SK-N-SH (cell line): ENCODE measurements at regions not wholly inside any gene's neighbourhood (a gene's known extent, or its start where the extent isn't known, plus 50 kb on each side); places are given as distances from the start of the nearest gene placed in this dataset.

ENCODE experiments used
- CTCF ChIA-PET: fragments of 300-600, 350-600 bp; formaldehyde crosslinking; extraction: SDS; loops from one replicate; lab custom pipeline; 2021; lab: Yijun Ruan, JAX
- POLR2A ChIA-PET: fragments of 350-600 bp; sonication (Branson Sonifier 250); formaldehyde crosslinking; extraction: SDS; loops from one replicate; lab custom pipeline; 2020; ENCODE audit warnings: antibody characterized with exemption, inconsistent platforms; lab: Yijun Ruan, JAX
- DNase-seq: peaks from one replicate; pipeline ENCODE4 v3.0.0; 2012
- H2AFZ ChIP-seq: fragments of 200-600 bp; sonication (generic); 2 replicates; pipeline ENCODE4 v1.8.1; 2016; ENCODE audit warnings: antibody characterized with exemption, mild to moderate bottlenecking, low read depth
- H3F3A ChIP-seq: fragments of 200-600 bp; sonication (generic); replicated peaks from 2 replicates; pipeline ENCODE3; 2016; ENCODE audit warnings: antibody characterized with exemption, mild to moderate bottlenecking; ENCODE audit not compliant: insufficient read depth
- H3K27ac ChIP-seq, 2 experiments: fragments of 200-500 bp in 1 of 2; fragments of 200-600 bp in 1 of 2; sonication (Bioruptor generic) in 1 of 2; sonication (generic), shearing (Covaris generic) in 1 of 2; 2 replicates each; pipeline versions ENCODE4 v1.5.1 to v1.6.1; 2014 to 2016; ENCODE audit warnings: low read depth in 2 of 2, inconsistent platforms in 1 of 2, low read length in 1 of 2, mild to moderate bottlenecking in 1 of 2, mixed read lengths in 1 of 2
- H3K27me3 ChIP-seq: fragments of 200-600 bp; sonication (generic), shearing (Covaris generic); 2 replicates; pipeline ENCODE4 v1.6.1; 2016; ENCODE audit warnings: mixed run types; ENCODE audit not compliant: insufficient read depth
- H3K36me3 ChIP-seq, 2 experiments: fragments of 200-500 bp in 1 of 2; fragments of 200-600 bp in 1 of 2; sonication (Bioruptor generic) in 1 of 2; sonication (generic) in 1 of 2; replicated peaks in 1 of 2; 2 replicates each; pipeline versions ENCODE3 to v1.5.1; 2014 to 2016; ENCODE audit warnings: low read length in 1 of 2, mild to moderate bottlenecking in 1 of 2; ENCODE audit not compliant: insufficient read depth in 2 of 2, control insufficient read depth in 1 of 2
- H3K4me1 ChIP-seq, 2 experiments: fragments of 200-500 bp in 1 of 2; fragments of 200-600 bp in 1 of 2; sonication (Bioruptor generic) in 1 of 2; sonication (generic), shearing (Covaris generic) in 1 of 2; 2 replicates each; pipeline versions ENCODE4 v1.5.1 to v1.6.1; 2014 to 2016; ENCODE audit warnings: low read depth in 1 of 2, low read length in 1 of 2, mixed run types in 1 of 2; ENCODE audit not compliant: insufficient read depth in 2 of 2, control insufficient read depth in 1 of 2
- H3K4me2 ChIP-seq: fragments of 200-600 bp; sonication (generic), shearing (Covaris generic); 2 replicates; pipeline ENCODE4 v1.6.1; 2017; ENCODE audit warnings: mixed run types
- H3K4me3 ChIP-seq, 2 experiments: fragments of 200-500 bp in 1 of 2; fragments of 200-600 bp in 1 of 2; sonication (Bioruptor generic) in 1 of 2; sonication (generic), shearing (Covaris generic) in 1 of 2; 2 replicates each; pipeline versions ENCODE4 v1.5.1 to v1.8.1; 2014 to 2016; ENCODE audit warnings: low read depth in 2 of 2, inconsistent platforms in 1 of 2, low read length in 1 of 2, mild to moderate bottlenecking in 1 of 2, mixed read lengths in 1 of 2, moderate library complexity in 1 of 2
- H3K79me2 ChIP-seq: fragments of 200-600 bp; sonication (generic); 2 replicates; pipeline ENCODE4 v1.8.1; 2017; ENCODE audit warnings: mild to moderate bottlenecking; ENCODE audit not compliant: insufficient read depth
- H3K9ac ChIP-seq: fragments of 200-600 bp; sonication (generic); 2 replicates; pipeline ENCODE4 v1.6.1; 2017; ENCODE audit warnings: mixed run types
- H3K9me2 ChIP-seq: fragments of 200-600 bp; sonication (generic); 2 replicates; pipeline ENCODE4 v1.6.1; 2017; ENCODE audit warnings: mixed run types
- H3K9me3 ChIP-seq: fragments of 200-600 bp; sonication (generic); 2 replicates; pipeline ENCODE4 v1.6.1; 2017; ENCODE audit warnings: mixed run types, mild to moderate bottlenecking, moderate library complexity
- H4K20me1 ChIP-seq: fragments of 200-600 bp; sonication (generic); 2 replicates; pipeline ENCODE4 v1.6.1; 2017; ENCODE audit warnings: mild to moderate bottlenecking, mixed run types; ENCODE audit not compliant: insufficient read depth
- CTCF ChIP-seq: fragments of 200-600 bp; sonication (generic); IDR thresholded peaks from 2 replicates; pipeline ENCODE4 v1.6.1; 2017; ENCODE audit warnings: antibody characterized with exemption, mild to moderate bottlenecking, moderate library complexity
- FOSL2 ChIP-seq: IDR thresholded peaks from 2 replicates; pipeline ENCODE4 v1.4.0; 2012; ENCODE audit warnings: low read depth, mild to moderate bottlenecking, moderate library complexity, borderline replicate concordance
- GATA2 ChIP-seq: sonication (generic); formaldehyde crosslinking; IDR thresholded peaks from 2 replicates; pipeline ENCODE4 v1.5.0; 2020; ENCODE audit warnings: mild to moderate bottlenecking, missing genetic modification reagents
- IRF3 ChIP-seq: fragments of 150-350 bp; IDR thresholded peaks from 2 replicates; pipeline ENCODE4 v1.6.1; 2016; ENCODE audit warnings: mild to moderate bottlenecking, low read depth, low read length
- JUND ChIP-seq: IDR thresholded peaks from 2 replicates; pipeline ENCODE4 v1.4.0; 2012
- MAX ChIP-seq: IDR thresholded peaks from 2 replicates; pipeline ENCODE4 v1.4.0; 2012; ENCODE audit warnings: low read depth
- MXI1 ChIP-seq: IDR thresholded peaks from 2 replicates; pipeline ENCODE4 v1.6.1; 2012; ENCODE audit warnings: mild to moderate bottlenecking, low read depth, low read length, improper control_type of control experiment
- NFIC ChIP-seq: IDR thresholded peaks from 2 replicates; pipeline ENCODE4 v1.4.0; 2012; ENCODE audit warnings: borderline replicate concordance
- NRF1 ChIP-seq: IDR thresholded peaks from 2 replicates; pipeline ENCODE4 v1.6.1; 2012; ENCODE audit warnings: low read depth, mild to moderate bottlenecking, low read length
- POLR2AphosphoS5 ChIP-seq: IDR thresholded peaks from 2 replicates; pipeline ENCODE4 v1.6.1; 2012; ENCODE audit warnings: low read depth, low read length
- RCOR1 ChIP-seq: fragments of 150-350 bp; IDR thresholded peaks from 2 replicates; pipeline ENCODE4 v1.6.1; 2017; ENCODE audit warnings: antibody characterized with exemption, low read length
- REST ChIP-seq: IDR thresholded peaks from 2 replicates; pipeline ENCODE4 v1.6.1; 2012; ENCODE audit warnings: mild to moderate bottlenecking, low read depth, low read length, moderate library complexity
- RXRA ChIP-seq: IDR thresholded peaks from 2 replicates; pipeline ENCODE4 v1.4.0; 2012; ENCODE audit warnings: low read depth, mild to moderate bottlenecking, borderline replicate concordance
- SIN3A ChIP-seq: IDR thresholded peaks from 2 replicates; pipeline ENCODE4 v1.6.1; 2012; ENCODE audit warnings: low read depth, mild to moderate bottlenecking, low read length, moderate library complexity, borderline replicate concordance
- SMC3 ChIP-seq: IDR thresholded peaks from 2 replicates; pipeline ENCODE4 v1.6.1; 2012; ENCODE audit warnings: low read depth, low read length, improper control_type of control experiment
- TEAD4 ChIP-seq: IDR thresholded peaks from 2 replicates; pipeline ENCODE4 v1.4.0; 2012; ENCODE audit warnings: mild to moderate bottlenecking, borderline replicate concordance; ENCODE audit not compliant: insufficient read depth
- USF2 ChIP-seq: fragments of 150-350 bp; IDR thresholded peaks from 2 replicates; pipeline ENCODE4 v1.6.1; 2017; ENCODE audit warnings: antibody characterized with exemption, low read length, low read depth, borderline replicate concordance
- WGBS: methylation state at CpG from one replicate; pipeline ENCODE4 v1.1.6; 2017; ENCODE audit warnings: low lambda C conversion rate; 5-methylcytosine and 5-hydroxymethylcytosine counted together

- no peaks in the 10 kb centered on the region for H3K9me3 ChIP-seq
- H4K20me1 ChIP-seq, result no peaks in the 10 kb centered on the region
- no peaks in the 10 kb centered on the region for H3K27me3 ChIP-seq
- H3K9me2 ChIP-seq, result no peaks in the 10 kb centered on the region
- no peak overlapping the region for H3K9ac ChIP-seq
- 63% methylated on average over 3 of the region's 3 CpGs for WGBS
- no peak for TF ChIP-seq CTCF
- TF ChIP-seq FOSL2, result no peak
- no peak for TF ChIP-seq SMC3
- TF ChIP-seq NRF1, result no peak
- TF ChIP-seq RXRA, result no peak
- TF ChIP-seq POLR2AphosphoS5, result no peak
- TF ChIP-seq, all 33 proteins: peak for 0
- Histone ChIP-seq H3K36me3 (no peaks in the 10 kb centered on the region), H3K4me2 (no peak overlapping the region), H3F3A (no peaks in the 10 kb centered on the region), H3K79me2 (no peaks in the 10 kb centered on the region), H3K4me1 (no peaks in the 10 kb centered on the region; a peak in 1 of 4 replicates), H3K27ac (no peak overlapping the region), H2AFZ (no peak overlapping the region), H3K4me3 (no peak overlapping the region)
- DNase-seq, result no peak
- CTCF ChIA-PET, result interaction anchor here (0.8 kb wide), 1 partner anchor 24 kb away, joined by 3 read pairs; no protein-coding TSS in a partner anchor
- POLR2A ChIA-PET, result no interaction called here
Observed at GRCh38 chr16:76984196-76984595, 206.8 kb upstream of the MON1B start.

- CTCF ChIA-PET, result no interaction called here
- TF ChIP-seq USF2, result no peak
- TF ChIP-seq GATA2 (CRISPR knock-in tag), result no peak
- TF ChIP-seq RCOR1, result no peak
- no peak for TF ChIP-seq MXI1
- TF ChIP-seq MAX, result no peak
- TF ChIP-seq SIN3A, result no peak
- no peak for TF ChIP-seq REST
- TF ChIP-seq IRF3, result no peak
- no peak for TF ChIP-seq NFIC
- no peak for TF ChIP-seq JUND
- TF ChIP-seq RXRA, result no peak
- TF ChIP-seq TEAD4, result no peak
Observed at GRCh38 chr16:76985392-76986045, 205.5 kb upstream of the MON1B start.

More at GRCh38 chr16:76985392-76986045, 205.5 kb upstream of the MON1B start:
- Histone ChIP-seq H3K4me2 (no peak overlapping the region), H3K9me3 (no peaks in the 10 kb centered on the region), H3K27me3 (no peaks in the 10 kb centered on the region), H3F3A (peaks cover 4% of the 10 kb centered on the region), H3K27ac (no peak overlapping the region), H3K4me1 (no peaks in the 10 kb centered on the region; a peak in 1 of 4 replicates), H3K9me2 (no peaks in the 10 kb centered on the region), H3K36me3 (no peaks in the 10 kb centered on the region), H2AFZ (no peak overlapping the region), H3K9ac (no peak overlapping the region), H3K4me3 (no peak overlapping the region), H3K79me2 (no peaks in the 10 kb centered on the region), H4K20me1 (no peaks in the 10 kb centered on the region)
- POLR2A ChIA-PET, result no interaction called here
- DNase-seq, result no peak
- 11% methylated on average over 4 of the region's 4 CpGs for WGBS
